Peyer's patch (tissue), 4 donors: ENCODE measurements at regions not wholly inside any gene's neighbourhood (a gene's known extent, or its start where the extent isn't known, plus 50 kb on each side); places are given as distances from the start of the nearest gene placed in this dataset.

ENCODE experiments used
- DNase-seq, 3 donors: peaks; one replicate each; pipeline ENCODE4 v3.0.0-alpha.2; 2017 to 2019
- H3K27ac ChIP-seq, 4 donors: fragments of 200-600 bp; sonication (generic); one replicate each; pipeline ENCODE4 v1.5.1; 2016 to 2019
- H3K27me3 ChIP-seq, 2 donors: fragments of 200-600 bp; sonication (generic); one replicate each; pipeline ENCODE4 v1.5.1; 2019
- H3K36me3 ChIP-seq, 3 donors: fragments of 200-600 bp; sonication (generic); one replicate each; pipeline ENCODE4 v1.5.1; 2016 to 2019
- H3K4me1 ChIP-seq, 4 donors: fragments of 200-600 bp; sonication (generic); one replicate each; pipeline ENCODE4 v1.5.1; 2016 to 2019
- H3K4me3 ChIP-seq, 4 donors: fragments of 200-600 bp; sonication (generic); 1 replicate in 3 of 4; 2 replicates in 1 of 4; pipeline ENCODE4 v1.5.1; 2016 to 2019; ENCODE audit warnings: mild to moderate bottlenecking in 1 of 4
- H3K9me3 ChIP-seq, 4 donors: fragments of 200-600 bp; sonication (generic); one replicate each; pipeline ENCODE4 v1.5.1; 2016 to 2019; ENCODE audit warnings: mild to moderate bottlenecking in 1 of 4
- POLR2A ChIP-seq, 2 donors: fragments of 450-650 bp; IDR thresholded peaks; one replicate each; pipeline ENCODE4 v1.5.1; 2017; ENCODE audit warnings: antibody characterized with exemption in 2 of 2, mild to moderate bottlenecking in 2 of 2, moderate library complexity in 2 of 2
- TF ChIP-seq, protein P1 (sequence below), 6 experiments: fragments of 450-650 bp in 4 of 6; fragments of 200-600 bp in 2 of 6; sonication (generic) in 1 of 6; IDR thresholded peaks; one replicate each; pipeline ENCODE4 v1.5.1; 2017 to 2019; ENCODE audit warnings: antibody characterized with exemption in 6 of 6, mild to moderate bottlenecking in 3 of 6, moderate library complexity in 1 of 6

DNA sequence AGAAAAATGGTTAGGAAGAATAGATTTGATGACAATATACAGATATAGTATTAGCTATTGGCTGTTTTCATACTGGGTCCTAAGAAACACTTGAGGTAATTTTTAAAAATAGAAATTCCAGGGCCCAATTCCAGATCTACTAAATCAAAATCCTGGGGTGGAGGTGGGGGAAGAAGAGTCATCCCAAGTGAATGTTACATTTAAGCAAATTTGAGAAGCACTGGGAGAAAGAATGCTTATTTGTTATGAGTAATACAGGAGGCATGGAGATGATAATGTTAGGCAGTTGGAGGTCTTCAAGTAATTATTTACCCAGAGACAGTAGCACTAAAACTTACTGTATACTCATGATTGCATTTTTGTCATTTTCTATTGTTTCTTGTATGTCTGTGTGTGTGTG, 93.0 kb upstream of the DAB2 start:
- H3K27me3 ChIP-seq: no peaks in the 10 kb centered on the region
- no peaks in the 10 kb centered on the region for H3K36me3 ChIP-seq
- no peak overlapping the region for H3K27ac ChIP-seq
- TF ChIP-seq, protein P1, sequence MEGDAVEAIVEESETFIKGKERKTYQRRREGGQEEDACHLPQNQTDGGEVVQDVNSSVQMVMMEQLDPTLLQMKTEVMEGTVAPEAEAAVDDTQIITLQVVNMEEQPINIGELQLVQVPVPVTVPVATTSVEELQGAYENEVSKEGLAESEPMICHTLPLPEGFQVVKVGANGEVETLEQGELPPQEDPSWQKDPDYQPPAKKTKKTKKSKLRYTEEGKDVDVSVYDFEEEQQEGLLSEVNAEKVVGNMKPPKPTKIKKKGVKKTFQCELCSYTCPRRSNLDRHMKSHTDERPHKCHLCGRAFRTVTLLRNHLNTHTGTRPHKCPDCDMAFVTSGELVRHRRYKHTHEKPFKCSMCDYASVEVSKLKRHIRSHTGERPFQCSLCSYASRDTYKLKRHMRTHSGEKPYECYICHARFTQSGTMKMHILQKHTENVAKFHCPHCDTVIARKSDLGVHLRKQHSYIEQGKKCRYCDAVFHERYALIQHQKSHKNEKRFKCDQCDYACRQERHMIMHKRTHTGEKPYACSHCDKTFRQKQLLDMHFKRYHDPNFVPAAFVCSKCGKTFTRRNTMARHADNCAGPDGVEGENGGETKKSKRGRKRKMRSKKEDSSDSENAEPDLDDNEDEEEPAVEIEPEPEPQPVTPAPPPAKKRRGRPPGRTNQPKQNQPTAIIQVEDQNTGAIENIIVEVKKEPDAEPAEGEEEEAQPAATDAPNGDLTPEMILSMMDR (IDR thresholded peaks at IDR 0.05): no peak
- TF ChIP-seq POLR2A (IDR thresholded peaks at IDR 0.05): no peak
- no peak overlapping the region for H3K4me3 ChIP-seq
- DNase-seq: no peak
- no peaks in the 10 kb centered on the region for H3K9me3 ChIP-seq
- H3K4me1 ChIP-seq: peaks cover 0 to 4% (median 0%) of the 10 kb centered on the region in 4 donors

- no peak for DNase-seq
- Histone ChIP-seq H3K4me1 (peaks cover 0 to 4% (median 0%) of the 10 kb centered on the region in 4 donors), H3K27ac (no peak overlapping the region), H3K9me3 (no peaks in the 10 kb centered on the region), H3K27me3 (no peaks in the 10 kb centered on the region), H3K36me3 (no peaks in the 10 kb centered on the region), H3K4me3 (no peak overlapping the region)
- TF ChIP-seq, protein P1 (IDR thresholded peaks at IDR 0.05): no peak
- TF ChIP-seq POLR2A (IDR thresholded peaks at IDR 0.05): no peak
Observed at GRCh38 chr5:39515881-39516280, 91.1 kb upstream of the DAB2 start.

GRCh38 chr5:39513236-39513635, 88.5 kb upstream of the DAB2 start:
- H3K4me3 ChIP-seq: no peak overlapping the region
- no peaks in the 10 kb centered on the region for H3K27me3 ChIP-seq
- H3K36me3 ChIP-seq: no peaks in the 10 kb centered on the region
- H3K4me1 ChIP-seq: no peaks in the 10 kb centered on the region
- TF ChIP-seq, protein P1 (IDR thresholded peaks at IDR 0.05): no peak
- TF ChIP-seq POLR2A (IDR thresholded peaks at IDR 0.05): no peak
- no peak overlapping the region for H3K27ac ChIP-seq
- no peak for DNase-seq
- H3K9me3 ChIP-seq: no peaks in the 10 kb centered on the region

DNA sequence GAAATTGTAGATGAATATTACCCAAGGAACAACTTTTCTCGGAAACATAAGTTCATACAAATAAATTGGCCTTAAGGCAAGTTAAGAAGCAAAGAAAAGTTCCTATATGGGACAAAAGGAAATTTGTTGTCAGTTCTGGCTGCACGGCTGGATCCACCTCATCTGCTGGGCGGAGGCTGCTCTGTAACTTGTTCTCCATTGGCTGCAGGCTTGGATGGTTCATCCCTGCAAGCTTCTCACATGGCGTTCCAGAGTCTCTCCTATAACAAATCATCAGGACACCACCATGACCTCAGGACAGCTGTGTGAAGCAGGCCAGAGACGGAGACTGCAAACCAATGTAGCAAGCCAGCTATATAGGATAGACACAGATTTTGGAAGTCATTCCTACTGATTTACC, 81.4 kb upstream of the DAB2 start:
- H3K4me3 ChIP-seq: no peak overlapping the region
- no peak overlapping the region for H3K27ac ChIP-seq
- TF ChIP-seq POLR2A (IDR thresholded peaks at IDR 0.05): no peak
- TF ChIP-seq, protein P1 (IDR thresholded peaks at IDR 0.05): no peak
- no peak for DNase-seq
- H3K36me3 ChIP-seq: no peaks in the 10 kb centered on the region
- H3K4me1 ChIP-seq: no peaks in the 10 kb centered on the region
- H3K27me3 ChIP-seq: no peaks in the 10 kb centered on the region
- no peaks in the 10 kb centered on the region for H3K9me3 ChIP-seq

DNA sequence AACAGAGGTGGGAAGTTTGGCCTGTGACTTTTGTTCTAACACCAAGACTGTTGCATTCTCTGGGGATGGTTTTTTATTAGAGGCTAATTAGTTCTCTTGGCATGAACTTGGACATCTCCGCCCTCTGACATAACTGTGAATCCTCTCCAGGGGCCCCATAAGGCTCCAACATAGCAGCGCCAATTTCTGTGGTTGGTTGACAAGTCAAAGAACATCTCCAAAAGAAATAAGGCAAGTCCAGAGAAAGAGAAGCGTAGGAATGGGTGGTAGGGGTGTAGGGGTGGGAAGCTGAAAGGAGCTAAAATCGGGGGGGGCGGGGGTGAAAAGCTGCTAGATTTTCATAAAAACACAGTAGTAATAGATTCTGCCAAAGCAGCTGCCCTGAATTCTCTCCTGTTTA, 81.0 kb upstream of the DAB2 start:
- Histone ChIP-seq H3K27ac (no peak overlapping the region), H3K4me3 (no peak overlapping the region), H3K27me3 (no peaks in the 10 kb centered on the region), H3K36me3 (no peaks in the 10 kb centered on the region), H3K4me1 (no peaks in the 10 kb centered on the region), H3K9me3 (no peaks in the 10 kb centered on the region)
- no peak for TF ChIP-seq POLR2A (IDR thresholded peaks at IDR 0.05)
- TF ChIP-seq, protein P1 (IDR thresholded peaks at IDR 0.05): no peak
- DNase-seq: no peak

GRCh38 chr5:39505363-39505762, 80.6 kb upstream of the DAB2 start:
- TF ChIP-seq, protein P1 (IDR thresholded peaks at IDR 0.05): no peak
- no peak for TF ChIP-seq POLR2A (IDR thresholded peaks at IDR 0.05)
- DNase-seq: no peak
- H3K27me3 ChIP-seq: no peaks in the 10 kb centered on the region
- H3K4me3 ChIP-seq: no peak overlapping the region
- H3K36me3 ChIP-seq: no peaks in the 10 kb centered on the region
- no peak overlapping the region for H3K27ac ChIP-seq
- H3K9me3 ChIP-seq: no peaks in the 10 kb centered on the region
- no peaks in the 10 kb centered on the region for H3K4me1 ChIP-seq
